NCI-H187 (cell line): ENCODE measurements at regions not wholly inside any gene's neighbourhood (a gene's known extent, or its start where the extent isn't known, plus 50 kb on each side); places are given as distances from the start of the nearest gene placed in this dataset.

ENCODE experiments used
- DNase-seq, 2 experiments: peaks; one replicate each; lab custom pipeline; 2025; lab: John Stamatoyannopoulos, UW

GRCh38 chr6:4587171-4587570, 189.0 kb upstream of the CDYL start:
- DNase-seq = no peak

GRCh38 chr6:4586469-4586859, 189.7 kb upstream of the CDYL start:
- no peak for DNase-seq

GRCh38 chr6:4585682-4586468, 190.3 kb upstream of the CDYL start:
- no peak for DNase-seq

- no peak for DNase-seq
Observed at GRCh38 chr6:4584801-4585200, 191.4 kb upstream of the CDYL start.

- DNase-seq = no peak
Observed at GRCh38 chr6:4582506-4583417, 193.4 kb upstream of the CDYL start.

- no peak for DNase-seq
Observed at GRCh38 chr6:4581468-4582385, 194.5 kb upstream of the CDYL start.

- DNase-seq = no peak
Observed at GRCh38 chr6:4580361-4580760, 195.8 kb upstream of the CDYL start.

- DNase-seq = no peak
Observed at GRCh38 chr6:4577406-4577805, 198.8 kb upstream of the CDYL start.

- DNase-seq = no peak
Observed at GRCh38 chr6:4575714-4576113, 200.5 kb upstream of the CDYL start.

- DNase-seq = no peak
Observed at GRCh38 chr6:4574007-4574406, 202.2 kb upstream of the CDYL start.

GRCh38 chr6:4571011-4571410, 205.2 kb upstream of the CDYL start:
- DNase-seq = no peak

GRCh38 chr6:4568138-4568537, 208.1 kb upstream of the CDYL start:
- no peak for DNase-seq

- DNase-seq = no peak
Observed at GRCh38 chr6:4567141-4567540, 209.1 kb upstream of the CDYL start.

- DNase-seq = no peak
Observed at GRCh38 chr6:4565301-4566250, 210.6 kb upstream of the CDYL start.

- no peak for DNase-seq
Observed at GRCh38 chr6:4564801-4565271, 211.4 kb upstream of the CDYL start.

GRCh38 chr6:4563877-4564276, 212.3 kb upstream of the CDYL start:
- no peak for DNase-seq

GRCh38 chr6:4563156-4563555, 213.0 kb upstream of the CDYL start:
- no peak for DNase-seq

- no peak for DNase-seq
Observed at GRCh38 chr6:4561773-4562400, 214.3 kb upstream of the CDYL start.

GRCh38 chr6:4561078-4561435, 215.1 kb upstream of the CDYL start:
- DNase-seq = no peak
